GM21423 (cell line): ENCODE measurements at regions not wholly inside any gene's neighbourhood (a gene's known extent, or its start where the extent isn't known, plus 50 kb on each side); places are given as distances from the start of the nearest gene placed in this dataset.
"Not testable (repeated sequence)": the region's sequence is repeated elsewhere in the genome, so short reads cannot be mapped to it uniquely, and the experiment has no call there.

ENCODE experiments used
- ATAC-seq: cut with Tn5 transposase; IDR thresholded peaks from one replicate; pipeline ENCODE4 v1.9.1; 2021; ENCODE audit warnings: mild to moderate bottlenecking, moderate library complexity; ENCODE audit not compliant: unreplicated experiment

DNA sequence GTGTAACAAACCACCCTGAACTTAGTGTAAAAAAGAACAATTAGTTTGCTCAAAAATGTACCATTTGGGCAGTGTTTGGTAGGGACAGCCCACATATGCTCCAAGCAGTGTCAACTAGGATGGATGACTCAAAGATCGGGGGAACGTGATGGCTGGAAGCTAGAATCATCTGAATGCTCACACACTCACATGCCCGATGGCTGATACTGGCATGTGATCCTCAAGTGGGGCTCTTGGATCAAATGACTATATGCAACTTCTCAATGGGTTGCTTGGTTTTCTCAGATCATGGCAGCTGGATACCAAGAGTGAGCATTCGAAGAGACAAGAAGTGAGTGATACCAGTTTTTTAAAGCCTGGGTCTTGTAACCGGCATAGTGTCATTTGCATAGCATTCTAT is 335.9 kb upstream of the KCNMB2 start:
- no peak for ATAC-seq

DNA sequence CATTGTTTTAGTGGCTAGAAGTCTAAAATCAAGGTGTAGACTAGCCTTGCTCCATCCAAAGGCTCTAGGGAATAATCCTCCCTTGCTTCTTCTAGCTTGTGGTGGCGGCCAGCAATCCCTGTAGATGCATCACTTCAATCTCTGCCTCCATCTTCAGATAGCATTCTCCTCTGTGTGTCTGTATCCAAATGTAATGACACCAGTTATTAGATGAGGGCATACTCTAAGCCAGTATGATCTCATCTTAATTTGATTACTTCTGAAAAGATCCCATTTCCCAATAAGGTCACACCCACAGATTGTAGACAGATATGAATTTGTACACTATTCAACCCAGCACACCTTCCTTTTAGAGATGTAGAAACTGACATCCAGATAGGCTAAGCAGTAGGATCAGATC is 334.5 kb upstream of the KCNMB2 start:
- no peak for ATAC-seq

DNA sequence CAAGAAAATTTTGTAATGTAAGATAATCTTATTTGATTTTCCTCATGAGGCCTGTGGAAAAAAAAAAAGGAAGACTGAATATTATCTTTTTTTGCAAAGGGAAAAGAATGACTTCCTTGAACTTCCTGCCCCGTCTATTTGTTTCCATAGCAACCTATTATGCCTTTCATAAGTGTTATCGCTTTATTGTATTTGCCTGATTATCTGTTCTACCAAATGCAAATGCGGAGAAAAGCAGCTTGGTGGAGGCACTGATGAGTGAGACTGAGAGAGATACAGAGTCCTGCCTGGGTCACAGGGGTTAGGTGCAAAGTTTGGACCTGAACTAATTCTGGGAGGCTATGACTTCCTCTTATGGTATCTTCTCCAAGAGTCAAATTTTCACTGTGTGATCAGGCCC is 334.0 kb upstream of the KCNMB2 start:
- no peak for ATAC-seq

GRCh38 chr3:178203165-178203564 is 333.1 kb upstream of the KCNMB2 start:
- ATAC-seq, result no peak

DNA sequence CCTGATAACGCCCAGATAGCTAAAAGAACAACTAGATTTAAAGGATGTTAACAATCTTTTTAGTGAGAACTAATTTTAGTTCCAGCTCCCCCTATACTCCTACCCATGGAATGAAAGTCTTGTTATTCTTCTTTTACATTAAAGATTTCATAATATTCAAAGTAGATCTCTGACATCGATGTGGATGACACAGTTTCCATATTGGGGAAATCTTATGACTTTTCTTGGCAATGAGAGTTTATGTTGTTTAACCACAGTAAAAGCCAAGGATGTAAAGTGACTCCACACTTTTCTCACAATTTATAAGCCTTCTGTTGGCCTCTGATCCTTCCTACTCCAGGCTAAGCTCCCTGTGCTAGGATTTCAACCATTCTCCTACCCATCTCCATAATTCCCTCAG is 332.6 kb upstream of the KCNMB2 start:
- ATAC-seq, result no peak

DNA sequence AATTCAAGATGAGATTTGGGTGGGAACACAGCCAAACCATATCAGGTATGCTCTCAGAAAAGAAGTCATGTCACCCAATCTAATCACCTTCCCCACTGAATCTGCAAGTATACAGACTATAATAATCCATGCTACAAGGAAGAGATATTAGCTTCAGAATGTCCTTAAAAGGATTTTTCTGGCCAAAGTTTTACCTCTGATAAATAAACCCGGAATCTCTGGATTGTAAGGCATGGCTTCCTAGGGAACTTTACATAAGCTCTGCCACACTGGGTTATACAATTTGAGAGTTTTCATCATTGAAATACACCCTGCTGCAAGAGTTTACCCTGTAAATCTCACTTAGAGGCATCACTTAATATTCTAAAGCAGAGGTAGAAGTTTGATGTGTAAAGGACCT is 330.5 kb upstream of the KCNMB2 start:
- ATAC-seq, result no peak

GRCh38 chr3:178206521-178206920 is 329.7 kb upstream of the KCNMB2 start:
- ATAC-seq, result no peak

DNA sequence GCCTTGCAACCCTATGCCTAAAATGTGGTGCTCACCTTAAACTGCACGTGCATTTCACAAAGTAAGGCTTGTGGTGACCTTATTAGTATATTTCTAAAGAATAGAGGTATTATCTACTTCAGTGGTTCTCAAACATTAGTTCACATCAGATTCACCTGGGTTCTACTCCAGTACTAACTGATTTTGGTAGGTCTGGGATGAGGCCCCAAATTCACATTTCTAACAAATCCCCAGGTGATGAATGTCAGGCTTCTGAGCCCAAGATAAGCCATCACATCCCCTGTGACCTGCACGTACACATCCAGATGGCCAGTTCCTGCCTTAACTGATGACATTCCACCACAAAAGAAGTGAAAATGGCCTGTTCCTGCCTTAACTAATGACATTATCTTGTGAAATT is 329.1 kb upstream of the KCNMB2 start:
- ATAC-seq, result not testable (repeated sequence)

GRCh38 chr3:178207627-178208026 is 328.6 kb upstream of the KCNMB2 start:
- not testable (repeated sequence) for ATAC-seq

DNA sequence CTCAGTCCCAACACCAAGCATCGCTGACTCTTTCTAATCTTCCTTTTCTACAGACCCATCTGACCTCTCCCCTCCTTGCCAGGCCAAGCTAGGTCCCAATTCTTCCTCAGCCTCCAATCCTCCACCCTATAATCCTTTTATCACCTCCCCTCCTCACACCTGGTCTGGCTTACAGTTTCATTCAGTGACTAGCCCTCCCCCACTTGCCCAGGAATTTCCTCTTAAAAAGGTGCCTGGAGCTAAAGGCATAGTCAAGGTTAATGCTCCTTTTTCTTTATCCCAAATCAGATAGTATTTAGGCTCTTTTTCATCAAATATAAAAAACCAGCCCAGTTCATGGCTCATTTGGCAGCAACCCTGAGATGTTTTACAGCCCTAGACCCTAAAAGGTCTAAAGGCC is 327.1 kb upstream of the KCNMB2 start:
- not testable (repeated sequence) for ATAC-seq

GRCh38 chr3:178209618-178210017 is 326.6 kb upstream of the KCNMB2 start:
- ATAC-seq, result not testable (repeated sequence)

- ATAC-seq, result not testable (repeated sequence)
Observed at GRCh38 chr3:178211086-178211485, 325.1 kb upstream of the KCNMB2 start.

GRCh38 chr3:178217479-178217878 is 318.8 kb upstream of the KCNMB2 start:
- ATAC-seq, result no peak

DNA sequence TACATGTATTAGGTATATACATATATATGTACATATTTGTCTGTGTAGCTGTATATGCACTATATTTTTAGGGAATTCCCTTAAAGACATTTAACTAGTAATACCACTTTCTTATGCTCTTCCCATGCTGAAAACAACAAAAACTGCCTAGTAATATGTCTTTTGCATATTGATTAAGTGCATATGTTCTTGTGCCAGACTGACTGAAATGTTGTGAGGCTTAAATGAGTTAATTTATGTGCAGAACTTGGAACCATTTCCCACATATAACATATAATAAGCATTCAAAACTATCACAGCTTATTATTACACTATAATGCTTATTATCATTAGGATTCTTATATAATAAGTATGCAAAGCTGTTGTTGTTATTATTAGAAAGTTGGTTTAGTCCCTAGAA is 318.0 kb upstream of the KCNMB2 start:
- ATAC-seq, result no peak

- ATAC-seq, result not testable (repeated sequence)
Observed at GRCh38 chr3:178219661-178220060, 316.6 kb upstream of the KCNMB2 start.

DNA sequence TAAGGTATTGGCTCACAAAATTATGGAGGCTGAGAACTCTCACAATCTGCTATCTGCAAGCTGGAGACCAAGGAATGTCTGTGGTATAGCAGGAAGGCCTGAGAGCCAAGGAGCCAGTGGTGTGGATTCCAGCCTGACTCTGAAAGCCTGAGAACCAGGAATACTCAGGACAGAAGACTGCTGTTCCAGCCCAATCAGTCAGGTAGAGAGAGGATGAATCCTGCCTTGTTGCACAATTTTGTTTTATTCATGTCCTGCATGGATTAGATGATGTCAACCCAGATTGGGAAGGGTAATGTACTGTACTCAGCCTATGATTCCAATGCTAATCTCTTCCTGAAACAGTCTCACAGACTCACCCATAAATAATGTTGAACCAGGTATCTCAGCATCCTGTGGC is 312.4 kb upstream of the KCNMB2 start:
- no peak for ATAC-seq

DNA sequence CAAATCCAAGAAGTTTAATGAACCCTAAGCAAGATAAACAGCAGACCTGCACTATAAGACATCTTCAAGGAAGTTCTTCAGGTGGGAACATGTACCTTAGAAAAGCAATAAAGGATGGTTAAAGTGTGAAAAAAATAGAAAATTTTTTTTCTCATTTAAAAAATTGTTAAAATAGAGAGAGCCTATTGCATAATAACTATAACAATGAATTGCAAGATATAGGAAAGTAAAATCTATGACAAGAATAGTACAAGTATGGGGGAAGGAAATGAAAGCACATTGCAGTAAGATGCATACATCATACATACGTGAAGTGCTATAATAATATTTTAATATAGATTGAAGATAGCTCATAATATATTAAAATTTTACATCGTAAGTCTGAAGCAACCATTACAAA is 310.1 kb upstream of the KCNMB2 start:
- no peak for ATAC-seq

DNA sequence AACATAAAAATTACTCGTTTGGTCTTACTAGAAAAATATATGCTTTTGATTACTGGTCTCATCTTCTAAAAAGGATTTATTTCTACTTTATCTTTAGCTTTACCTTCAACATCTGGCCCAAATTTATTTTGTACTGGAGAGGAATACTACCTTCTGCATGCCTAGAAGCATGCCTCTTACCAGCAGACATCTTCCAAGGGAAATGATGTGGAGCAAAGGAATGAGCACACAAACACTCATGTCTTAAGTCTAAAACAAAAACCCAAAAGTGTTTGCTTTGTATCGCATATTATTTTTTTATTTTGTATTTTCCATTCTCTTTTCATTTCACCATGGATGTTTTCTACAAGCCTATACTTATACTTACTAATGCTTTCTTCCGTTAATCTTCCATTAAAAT is 304.6 kb upstream of the KCNMB2 start:
- no peak for ATAC-seq

DNA sequence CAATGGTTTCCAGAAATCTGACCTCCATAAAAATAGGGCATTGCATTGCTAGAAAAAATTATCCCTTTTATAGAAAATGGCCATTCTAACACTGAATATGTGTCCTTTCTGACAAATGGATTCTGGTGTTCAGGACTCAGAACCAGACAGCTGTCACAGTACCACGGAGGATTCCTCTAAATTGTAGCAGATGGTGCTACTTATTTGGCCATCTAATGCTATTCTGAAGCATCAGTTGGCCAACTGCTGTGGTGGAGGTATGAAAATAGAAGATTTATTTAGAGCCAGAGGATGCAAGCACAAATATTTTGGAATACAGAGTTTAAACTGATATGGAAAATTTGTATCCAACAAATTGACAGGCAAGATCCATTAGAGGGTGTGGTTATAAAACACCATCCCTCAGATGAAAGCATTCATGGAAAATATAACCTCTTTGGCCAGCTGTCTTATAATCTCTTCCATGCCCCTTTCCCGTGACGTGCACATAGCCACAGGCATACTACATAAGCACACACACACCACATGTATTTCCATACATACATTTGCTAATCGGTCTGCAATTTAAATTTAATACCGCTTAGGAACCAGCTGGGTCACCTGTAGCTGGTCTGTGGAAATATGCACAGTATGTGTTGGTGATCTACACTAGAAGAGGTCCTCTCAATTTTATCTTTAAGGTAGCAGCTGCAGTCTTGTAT is 302.7 kb upstream of the KCNMB2 start:
- ATAC-seq, result no peak

GRCh38 chr3:178236555-178237277 is 299.5 kb upstream of the KCNMB2 start:
- ATAC-seq, result no peak

GRCh38 chr3:178238179-178238578 is 298.1 kb upstream of the KCNMB2 start:
- no peak for ATAC-seq
